Hematopoietic multipotent progenitor cell (in vitro differentiated cells): ENCODE measurements at regions not wholly inside any gene's neighbourhood (a gene's known extent, or its start where the extent isn't known, plus 50 kb on each side); places are given as distances from the start of the nearest gene placed in this dataset.
"Not testable (repeated sequence)": the region's sequence is repeated elsewhere in the genome, so short reads cannot be mapped to it uniquely, and the experiment has no call there.

Source experiments
- DNase-seq, 3 donors: peaks; one replicate each; pipeline ENCODE4 v3.0.0-alpha.2; 2011 to 2015; ENCODE audit warnings: low read depth in 2 of 3, low spot score in 2 of 3

DNA sequence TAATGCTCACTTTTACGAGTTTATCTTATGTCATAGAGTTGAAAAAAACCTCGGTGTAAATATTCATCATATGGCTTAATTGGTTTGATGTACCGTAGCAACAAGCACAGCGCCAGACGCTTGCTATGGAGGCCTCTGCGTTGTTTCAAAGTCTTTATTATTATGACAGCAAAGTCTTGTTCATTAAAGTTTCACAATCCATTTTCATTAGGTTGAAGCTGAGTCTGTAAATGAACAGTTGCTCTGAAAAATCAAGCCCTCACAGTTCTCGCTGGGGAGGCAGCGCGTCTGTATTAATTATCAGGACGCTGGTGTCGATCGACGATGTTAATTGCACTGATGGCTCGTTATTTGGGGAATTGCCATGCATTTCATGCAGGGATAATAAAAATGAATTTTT is 185.6 kb downstream of the INSC start:
- no peak for DNase-seq

DNA sequence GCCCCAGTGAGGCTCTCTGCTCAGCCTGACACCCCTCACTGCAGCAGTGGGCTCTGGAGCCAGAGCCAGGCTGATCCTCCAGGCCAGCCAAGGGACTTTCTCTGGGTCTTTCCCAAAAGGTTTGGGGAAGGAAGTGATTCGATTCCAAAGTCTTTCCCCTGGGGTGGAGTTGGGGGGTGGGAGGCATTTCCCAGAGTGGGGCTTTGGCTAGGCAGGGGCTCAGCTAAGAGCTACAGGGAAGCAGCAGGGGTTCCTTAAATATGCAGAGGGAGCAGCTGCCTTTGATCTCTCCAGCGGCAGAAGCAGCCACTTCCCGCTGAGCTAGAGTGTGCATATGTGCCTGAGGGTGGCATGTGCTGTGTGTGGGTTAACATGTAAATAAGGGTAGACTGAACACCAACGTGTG is 192.9 kb downstream of the INSC start:
- DNase-seq: no peak

DNA sequence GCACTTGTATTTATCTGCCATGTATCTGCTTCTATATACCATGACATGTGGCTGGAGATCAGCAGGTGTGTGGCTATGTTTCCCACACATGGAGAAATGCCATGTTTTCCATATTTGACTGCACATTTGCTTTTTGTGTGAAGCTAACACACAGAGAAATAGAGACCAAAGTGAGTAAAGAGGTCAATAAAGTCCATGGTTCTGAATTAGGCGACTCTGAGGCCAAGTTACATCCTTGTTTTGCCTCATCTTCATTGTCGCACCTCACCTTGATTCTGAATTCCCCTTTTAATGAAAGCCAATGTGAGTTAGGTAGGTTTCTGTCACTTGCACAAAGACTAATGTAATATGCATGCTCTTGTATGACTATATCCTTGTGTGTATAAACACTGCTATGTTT is 194.1 kb downstream of the INSC start:
- DNase-seq: no peak

DNA sequence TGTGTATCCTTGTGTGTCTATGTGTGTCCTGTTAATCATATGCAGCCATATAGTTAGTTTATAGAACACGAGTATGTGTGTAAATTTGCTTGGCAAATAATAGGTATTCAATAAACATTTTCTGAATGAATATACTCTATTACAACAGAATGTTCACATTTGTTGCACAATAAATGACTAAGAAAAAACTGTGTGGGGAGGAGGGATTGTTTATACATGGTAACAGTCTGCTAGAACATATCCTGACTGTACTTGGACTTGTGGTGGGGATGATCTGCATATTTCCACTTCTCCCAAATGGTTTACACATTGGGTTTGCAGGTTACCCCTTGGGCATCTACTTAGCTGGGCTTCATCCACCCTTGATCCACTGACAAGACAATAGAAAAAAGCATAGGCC is 194.6 kb downstream of the INSC start:
- no peak for DNase-seq

DNA sequence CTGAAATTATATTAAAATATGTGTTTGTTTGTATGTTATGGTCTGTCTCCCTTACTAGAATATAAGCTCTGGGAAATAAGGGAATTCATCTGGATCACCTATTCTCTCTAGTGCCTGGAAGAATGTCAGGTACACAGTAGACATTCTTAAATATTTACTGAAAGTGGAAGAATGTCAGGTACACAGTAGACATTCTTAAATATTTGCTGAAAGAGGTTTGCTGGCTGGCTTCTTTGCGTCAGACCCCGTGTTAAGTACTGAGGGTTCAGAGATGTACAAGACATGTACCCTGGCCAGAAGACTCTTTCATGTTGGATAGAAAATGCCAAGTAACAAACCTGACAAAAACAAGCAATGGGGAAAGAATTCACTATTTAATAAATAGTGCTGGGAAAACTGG is 199.1 kb downstream of the INSC start:
- no peak for DNase-seq

DNA sequence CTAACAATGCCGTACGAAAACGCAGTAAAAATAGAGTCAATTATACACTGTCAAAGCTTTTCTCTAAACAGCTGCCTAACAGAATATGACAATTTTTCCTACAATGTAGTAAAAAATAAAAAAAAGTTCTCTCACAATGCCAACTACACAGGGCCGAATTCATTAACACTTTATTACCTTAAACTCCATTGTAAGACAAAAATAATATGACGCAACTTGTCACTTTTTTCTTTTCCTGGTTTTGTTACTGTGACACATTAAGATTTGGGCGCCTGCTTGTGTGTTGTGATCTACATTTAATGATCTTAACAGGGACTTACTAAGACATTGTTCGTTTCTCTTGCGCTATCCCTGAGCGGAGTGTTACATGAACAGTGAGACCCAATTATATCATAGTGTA is 204.1 kb downstream of the INSC start:
- no peak for DNase-seq

DNA sequence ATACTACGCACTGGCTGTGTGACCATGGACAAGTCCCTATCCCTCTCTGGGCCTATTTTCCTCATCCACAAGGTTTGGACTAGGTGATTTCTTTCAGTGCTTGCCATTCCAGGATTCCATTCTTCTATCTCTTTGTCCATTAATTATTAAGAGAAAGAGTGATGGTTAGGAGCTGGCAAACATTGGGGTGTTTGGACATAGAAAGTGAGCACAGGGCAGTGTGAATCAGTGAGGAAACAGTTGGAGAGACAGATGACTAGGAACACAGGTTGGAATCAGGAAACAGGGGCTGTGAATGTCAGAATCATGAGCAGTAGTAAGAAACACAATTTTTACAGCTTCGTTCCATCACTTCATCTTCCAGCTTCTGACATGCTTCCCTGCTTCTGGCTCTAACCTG is 211.8 kb downstream of the INSC start:
- DNase-seq: no peak

DNA sequence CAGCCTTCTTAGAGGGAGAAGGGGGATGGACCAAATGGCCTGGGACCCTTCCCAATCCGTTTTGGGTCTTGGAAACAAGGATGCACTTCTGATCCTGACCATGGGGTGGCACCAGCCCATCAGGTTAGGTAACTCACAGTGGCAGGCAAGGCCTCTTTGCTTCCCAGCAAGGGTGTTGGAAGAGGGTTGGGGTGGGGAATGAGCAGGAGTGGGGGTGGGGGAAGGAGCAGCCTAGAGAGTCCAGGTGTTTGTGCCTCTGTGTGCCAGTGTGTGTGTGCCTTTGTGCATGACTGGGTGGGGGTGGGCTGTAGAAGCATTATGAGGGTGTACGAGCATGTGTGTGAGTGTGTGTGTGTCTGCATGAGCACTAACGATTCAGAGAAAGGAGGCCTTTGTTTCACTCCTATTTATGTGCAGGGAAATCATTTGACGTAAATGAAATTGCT is 213.1 kb downstream of the INSC start:
- DNase-seq: peak in 1 of 3 donors; percentile 1

DNA sequence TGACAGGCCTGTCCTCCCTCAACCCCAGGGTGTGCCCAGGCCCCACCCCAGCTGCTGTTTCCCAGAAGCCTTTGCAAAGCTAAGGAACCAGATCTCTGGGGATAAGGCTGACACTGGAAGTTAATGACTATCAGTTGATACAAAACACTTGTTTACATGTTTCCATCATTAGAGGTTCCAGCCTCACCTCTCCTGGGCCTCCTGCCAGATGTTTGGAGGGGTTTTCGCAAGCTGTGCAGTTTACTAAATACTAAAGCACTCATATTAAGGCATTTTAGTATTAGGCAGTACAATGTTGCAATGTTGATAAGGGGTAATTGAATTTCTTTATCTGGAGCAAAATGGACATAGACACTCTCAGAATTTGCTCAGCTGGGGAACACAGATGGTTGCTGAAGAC is 218.7 kb downstream of the INSC start:
- DNase-seq: no peak

DNA sequence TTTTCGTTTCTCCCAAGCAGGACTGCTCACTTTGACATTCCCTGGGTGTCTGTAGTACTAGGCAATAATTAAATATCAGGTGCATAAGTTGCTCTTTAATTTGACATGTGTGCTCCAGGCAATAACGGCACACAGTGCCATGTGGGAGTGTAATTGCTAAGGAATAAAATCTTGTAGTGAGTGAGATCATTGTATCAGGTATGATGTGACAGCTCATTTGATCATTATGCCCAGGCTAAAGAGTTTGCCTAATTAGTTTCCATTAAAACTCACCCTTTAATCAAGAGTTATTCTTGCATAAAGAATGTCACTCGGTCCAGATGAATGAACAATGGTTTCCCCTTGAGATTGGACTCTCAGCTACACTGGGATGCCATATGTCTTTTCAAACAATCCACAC is 220.0 kb downstream of the INSC start:
- no peak for DNase-seq

DNA sequence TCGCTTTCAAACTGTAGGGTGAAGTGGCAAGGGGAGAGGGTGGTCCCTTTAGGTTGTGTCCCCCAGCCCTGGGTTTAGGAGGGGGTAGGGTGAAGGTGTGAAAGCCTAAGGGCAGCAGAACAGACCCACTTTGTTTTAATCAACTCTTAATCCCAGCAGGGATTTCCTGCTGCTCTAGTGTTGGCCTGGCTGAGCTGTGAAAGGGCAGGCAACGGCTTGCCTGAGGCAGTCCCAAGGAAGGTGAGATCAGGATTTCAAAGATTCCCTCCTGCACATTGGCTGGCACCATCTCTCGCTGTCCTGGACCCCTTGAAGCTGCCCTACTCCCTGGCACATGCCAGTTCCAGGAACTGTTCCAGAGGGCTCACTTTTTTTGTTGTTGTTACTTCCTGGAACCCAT is 221.3 kb downstream of the INSC start:
- DNase-seq: no peak

DNA sequence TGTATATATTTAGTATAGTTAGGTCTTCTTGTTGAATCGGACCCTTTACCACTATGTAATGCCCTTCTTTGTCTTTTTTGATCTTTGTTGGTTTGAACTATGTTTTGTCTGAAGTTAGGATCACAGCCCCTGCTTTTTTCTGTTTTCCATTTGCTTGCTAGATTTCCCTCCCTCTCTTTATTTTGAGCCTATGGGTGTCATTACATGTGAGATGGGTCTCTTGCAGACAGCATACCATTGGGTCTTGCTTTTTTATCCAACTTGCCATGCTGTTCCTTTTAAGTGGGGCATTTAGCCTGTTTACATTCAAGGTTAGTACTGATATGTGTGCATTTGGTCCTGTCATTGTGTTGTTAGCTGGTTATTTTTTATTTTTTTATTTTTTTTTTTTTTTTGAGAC is 224.6 kb downstream of the INSC start:
- no peak for DNase-seq

DNA sequence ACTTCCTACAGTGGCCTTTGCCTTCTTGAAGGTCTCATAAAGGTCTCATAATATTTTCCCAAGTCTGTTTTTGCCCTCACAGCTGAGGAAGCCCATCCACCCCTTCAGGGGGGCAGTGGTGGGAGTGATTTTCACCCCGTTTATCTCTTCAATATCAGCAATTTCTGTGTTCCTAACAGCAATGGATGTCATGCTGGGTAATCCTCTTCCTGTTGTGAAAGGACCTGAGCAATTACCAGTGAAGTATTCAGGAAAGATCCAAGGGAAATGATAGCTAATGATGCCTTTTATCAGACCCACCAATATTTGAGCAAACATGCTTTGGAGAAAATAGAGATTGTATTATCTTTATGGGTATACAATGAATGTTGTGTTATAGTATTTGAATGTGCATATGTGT is 226.9 kb downstream of the INSC start:
- no peak for DNase-seq

DNA sequence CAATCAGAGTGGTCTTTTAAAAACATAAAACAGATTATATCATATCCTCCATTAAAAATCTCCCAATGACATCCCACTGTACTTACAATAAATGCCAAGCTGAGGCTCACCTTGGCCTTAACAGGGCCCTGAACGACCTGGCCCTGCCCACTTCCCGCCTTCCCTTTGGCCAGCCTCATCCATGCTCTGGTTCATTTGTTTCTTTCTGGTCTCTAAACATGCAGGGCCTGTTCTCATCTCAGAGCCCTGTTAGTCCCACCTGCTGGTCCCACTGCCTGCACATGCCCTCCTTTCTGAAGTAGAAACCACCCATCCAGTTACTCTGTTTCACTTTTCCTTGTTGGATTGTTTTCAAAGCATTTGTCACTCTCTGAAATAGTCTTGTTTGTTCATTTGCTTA is 227.4 kb downstream of the INSC start:
- no peak for DNase-seq

DNA sequence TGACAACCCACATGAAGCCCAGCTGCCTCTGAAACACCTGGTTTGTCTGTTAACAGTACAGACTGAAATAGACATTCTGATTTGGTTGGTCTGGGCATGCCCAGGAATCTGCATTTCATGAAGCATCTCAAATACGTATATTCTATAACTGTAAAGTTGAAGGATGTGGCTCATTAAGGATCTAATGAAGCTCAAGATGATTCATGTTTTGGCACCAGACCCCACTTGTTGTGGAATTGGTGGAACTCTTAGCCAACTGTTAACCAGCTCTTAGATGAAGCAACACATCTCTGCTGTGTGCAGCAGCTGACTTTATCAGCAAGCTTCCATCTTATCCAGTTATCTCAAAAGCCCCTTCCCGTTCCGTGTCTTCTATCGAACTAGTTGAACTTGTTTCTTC is 232.2 kb downstream of the INSC start:
- no peak for DNase-seq

DNA sequence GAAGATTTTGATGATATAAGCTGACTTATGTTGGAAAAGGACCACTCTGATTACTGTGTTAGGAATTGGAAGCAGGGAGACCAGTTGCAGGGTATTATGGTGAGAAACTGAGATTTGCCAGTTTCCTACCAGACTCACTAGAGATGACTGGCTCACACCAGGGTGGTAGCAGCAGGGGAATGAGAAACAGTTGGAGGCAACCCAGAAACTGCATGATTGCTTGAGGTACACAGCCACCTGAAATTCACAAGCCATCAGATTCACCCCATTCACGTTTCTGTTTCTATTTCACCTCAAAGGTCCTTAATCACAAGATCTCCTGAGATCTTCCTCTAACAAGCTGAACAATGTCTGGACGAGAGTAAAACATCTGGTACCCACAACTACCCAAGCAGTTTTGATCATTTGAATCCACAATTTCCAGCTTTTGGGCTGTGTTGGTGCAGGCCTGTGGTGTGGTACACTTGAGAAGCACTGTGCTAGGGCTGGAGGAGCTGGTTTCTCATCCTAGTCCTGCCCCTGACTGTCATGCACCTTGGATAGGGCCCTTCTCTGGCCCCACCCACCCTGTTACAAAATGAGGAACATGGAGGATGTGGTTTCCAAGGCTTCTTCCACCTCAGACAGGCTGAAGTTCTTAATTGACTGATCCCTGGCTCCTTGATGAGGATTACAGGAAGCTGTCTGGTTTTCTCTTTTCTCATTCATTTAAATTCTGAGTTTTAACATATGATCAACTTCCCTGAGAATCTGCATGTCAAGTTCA is 233.4 kb downstream of the INSC start:
- DNase-seq: no peak

DNA sequence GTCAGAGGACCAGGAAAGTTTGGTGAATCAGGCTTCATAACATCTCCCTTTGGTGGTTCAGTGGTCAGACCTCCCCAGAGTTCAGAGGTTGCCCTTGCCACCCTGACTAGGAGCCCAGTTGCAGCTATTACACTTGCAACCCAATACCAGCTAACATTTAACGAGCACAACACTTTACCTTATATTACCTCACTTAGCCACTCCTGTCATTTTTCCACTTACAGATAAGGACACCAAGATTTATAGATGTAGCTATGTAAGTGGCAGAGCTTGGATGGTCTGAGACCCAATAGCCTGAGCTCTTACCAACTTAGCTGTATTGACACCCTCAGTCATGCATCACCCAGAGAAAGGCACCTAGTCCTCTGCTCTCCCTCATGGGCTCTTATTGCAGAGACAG is 234.7 kb downstream of the INSC start:
- no peak for DNase-seq

DNA sequence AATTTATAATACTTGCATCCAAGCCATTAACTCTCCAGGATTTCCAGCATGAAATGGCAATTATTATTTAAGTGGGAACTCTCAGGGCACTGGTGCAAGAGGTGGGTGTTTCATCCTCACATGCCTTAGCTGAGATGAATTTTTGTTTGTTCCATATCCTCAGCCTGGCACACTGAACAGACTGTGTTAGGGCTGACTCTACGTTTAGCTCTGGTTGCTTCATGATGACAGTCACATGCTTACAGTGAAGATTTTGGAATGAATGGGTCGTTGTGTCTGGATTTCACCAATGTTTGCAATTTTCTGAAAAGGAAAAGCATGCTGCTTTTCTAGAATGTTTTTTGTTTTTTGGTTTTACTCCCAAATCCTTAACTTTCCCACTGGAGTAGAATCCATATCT is 246.6 kb downstream of the INSC start:
- DNase-seq: no peak

DNA sequence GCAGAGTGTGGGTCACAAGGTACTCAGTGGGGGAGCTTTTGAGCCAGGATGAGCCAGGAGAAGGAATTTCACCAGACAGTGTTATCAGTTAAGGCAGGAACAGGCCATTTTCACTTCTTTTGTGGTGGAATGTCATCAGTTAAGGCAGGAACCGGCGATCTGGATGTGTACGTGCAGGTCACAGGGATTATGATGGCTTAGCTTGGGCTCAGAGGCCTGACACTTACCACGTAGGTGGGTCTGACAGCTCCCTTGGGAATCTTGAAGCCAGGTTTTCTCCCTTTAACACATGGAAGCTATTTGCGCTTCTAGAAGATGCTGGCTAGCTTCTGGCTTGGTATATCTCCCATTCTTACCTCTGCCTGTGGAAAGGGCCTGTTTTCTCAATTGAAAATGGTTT is 250.6 kb downstream of the INSC start:
- DNase-seq: not testable (repeated sequence)

DNA sequence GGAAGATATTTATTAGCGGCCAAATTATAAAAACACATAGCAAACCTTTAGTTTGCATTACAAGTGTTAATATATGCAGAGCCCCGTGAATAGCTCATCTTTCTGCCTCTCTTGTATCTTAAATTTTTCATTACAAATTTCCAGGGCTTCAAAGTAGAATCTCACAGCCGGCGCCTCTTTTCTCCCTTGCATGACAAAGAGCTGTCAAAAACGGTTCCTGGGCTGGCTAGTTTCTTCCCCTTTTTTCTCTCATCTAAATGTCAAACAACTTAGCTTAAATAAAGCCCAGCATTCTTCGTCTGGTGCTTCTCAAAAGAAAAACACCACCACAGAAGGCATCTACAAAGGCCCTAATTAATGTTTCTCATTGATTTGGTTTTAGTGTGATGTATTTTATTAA is 253.0 kb downstream of the INSC start:
- no peak for DNase-seq

DNA sequence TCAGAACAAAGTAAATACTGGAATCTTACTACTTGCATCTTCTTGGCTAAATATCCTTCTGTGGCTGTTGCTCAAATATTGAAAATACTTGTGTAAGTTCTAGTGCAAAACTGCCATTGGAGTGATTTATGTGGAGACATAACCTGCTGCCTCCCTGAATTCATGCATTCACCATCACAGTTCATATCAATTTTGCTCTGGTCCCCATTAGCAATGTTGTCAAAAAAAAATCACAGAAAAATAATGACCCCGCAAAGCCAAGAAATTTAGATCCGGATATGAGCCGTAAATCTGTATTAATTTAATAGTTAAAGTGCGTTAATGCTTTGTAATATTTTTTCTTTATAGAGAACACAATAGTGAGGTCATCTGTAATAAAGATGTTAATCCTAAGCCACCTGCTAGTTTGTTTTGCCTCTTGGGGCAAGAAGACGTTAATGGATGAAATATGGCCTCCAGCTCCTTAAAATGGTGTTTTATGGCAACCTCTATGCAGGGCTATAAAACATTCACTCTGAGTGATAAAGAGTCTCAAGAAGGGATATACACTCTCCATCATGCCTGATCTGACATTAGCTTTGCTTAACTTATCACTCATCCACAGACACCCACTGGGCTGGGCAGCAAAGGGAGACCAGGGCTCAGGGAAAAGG is 255.9 kb downstream of the INSC start:
- no peak for DNase-seq

DNA sequence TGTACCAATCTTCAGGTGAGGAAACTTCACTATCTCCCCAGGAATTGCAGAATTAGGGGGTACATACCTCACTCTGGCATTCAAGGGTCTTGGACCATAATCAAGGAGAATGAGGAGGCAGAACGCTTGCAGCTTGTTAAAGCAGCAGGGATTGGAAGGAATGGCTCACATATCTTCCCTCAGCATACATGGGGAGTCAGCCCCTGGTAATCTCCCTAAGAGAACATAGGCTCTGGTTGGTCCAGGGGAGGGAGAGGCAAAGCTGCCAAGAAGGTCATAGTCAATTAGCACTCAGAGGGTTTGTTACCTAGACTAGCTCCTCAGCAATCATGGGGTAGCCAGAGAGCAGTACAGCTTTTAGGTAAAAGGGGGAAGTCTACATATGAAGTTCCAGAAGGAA is 256.8 kb downstream of the INSC start:
- no peak for DNase-seq

DNA sequence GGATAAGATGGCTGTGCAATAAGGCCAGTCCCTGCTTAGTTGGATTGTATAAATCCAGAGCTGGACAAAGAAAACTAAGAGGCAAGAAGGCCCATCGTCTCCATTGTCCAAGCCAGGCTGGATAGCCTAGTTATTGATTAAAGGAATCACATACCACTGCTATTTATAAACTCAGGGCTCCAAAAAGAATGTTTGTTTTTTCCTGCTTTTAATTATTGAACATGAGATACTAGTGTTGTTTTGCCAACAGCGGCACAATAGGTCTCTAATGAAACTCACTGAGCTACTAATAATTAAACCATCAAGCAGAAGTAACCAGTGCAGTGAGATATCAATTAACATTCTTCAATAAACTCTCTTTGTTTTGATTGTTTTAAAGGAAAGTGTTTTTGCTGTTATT is 259.7 kb downstream of the INSC start:
- no peak for DNase-seq
